ENCODE measurements at regions not wholly inside any gene's neighbourhood (a gene's known extent, or its start where the extent isn't known, plus 50 kb on each side); places are given as distances from the start of the nearest gene placed in this dataset.

DNA sequence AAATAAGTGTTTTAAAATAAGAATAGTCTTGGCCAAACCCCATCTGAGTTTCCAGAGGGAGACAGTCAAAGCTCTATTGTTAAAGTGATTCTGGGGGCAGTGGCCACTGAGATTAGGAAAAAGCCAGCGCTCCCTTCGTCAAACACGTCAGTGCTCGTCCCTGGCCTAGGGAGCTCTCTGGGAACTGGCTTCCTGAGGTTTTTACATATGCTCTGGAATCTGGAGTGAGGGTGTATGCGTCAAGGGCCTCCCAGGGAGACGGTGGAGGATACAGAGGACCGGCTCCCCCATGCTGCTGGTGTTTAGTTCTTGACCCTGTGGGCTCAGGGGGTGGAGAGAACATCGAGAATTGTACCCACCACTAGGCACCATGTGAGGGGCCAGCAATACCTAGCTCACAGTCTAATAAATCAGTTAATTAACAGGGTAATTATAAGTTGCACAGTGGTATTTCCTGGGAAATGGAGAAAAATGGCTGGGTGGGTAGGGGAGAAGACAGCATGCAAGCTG is 87.0 kb downstream of the SLC25A47 start:
- no peaks in the 10 kb centered on the region for H3K9me3 ChIP-seq (ENCODE audit: control insufficient read depth, insufficient read depth, low read length)
- H3K27me3 ChIP-seq (ENCODE audit: control insufficient read depth, insufficient read depth, low read length) = no peaks in the 10 kb centered on the region
- H3K4me1 ChIP-seq (ENCODE audit: control insufficient read depth, insufficient read depth, low read length) = peaks cover 11% of the 10 kb centered on the region
- H3K9ac ChIP-seq (ENCODE audit: low read depth, low read length) = no peak overlapping the region
- no peaks in the 10 kb centered on the region for H3K36me3 ChIP-seq (ENCODE audit: control insufficient read depth, insufficient read depth, low read length)
- no peak overlapping the region for H3K4me3 ChIP-seq (ENCODE audit: low read depth, low read length)

DNA sequence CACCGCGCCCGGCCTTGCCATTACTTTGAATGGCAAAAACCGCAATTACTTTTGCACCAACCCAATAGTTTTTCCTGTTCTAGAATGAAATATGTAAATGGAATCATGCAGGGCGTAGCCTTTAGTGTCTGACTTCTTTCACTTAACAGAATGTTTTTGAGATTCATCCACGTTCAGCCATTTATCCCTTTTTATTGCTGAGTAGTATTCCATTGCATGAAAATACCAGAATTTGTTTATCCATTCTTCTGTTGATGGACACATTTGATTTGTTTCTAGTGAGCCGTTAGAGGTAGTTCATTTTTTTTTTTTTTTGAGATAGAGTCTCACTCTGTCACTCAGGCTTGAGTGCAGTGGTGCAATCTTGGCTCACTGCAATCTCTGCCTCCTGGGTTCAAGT is 90.6 kb downstream of the SLC25A47 start:
- H3K9ac ChIP-seq (ENCODE audit: low read depth, low read length) = no peak overlapping the region
- H3K4me1 ChIP-seq (ENCODE audit: control insufficient read depth, insufficient read depth, low read length) = peaks cover 15% of the 10 kb centered on the region
- H3K36me3 ChIP-seq (ENCODE audit: control insufficient read depth, insufficient read depth, low read length) = no peaks in the 10 kb centered on the region
- no peaks in the 10 kb centered on the region for H3K27me3 ChIP-seq (ENCODE audit: control insufficient read depth, insufficient read depth, low read length)
- no peak overlapping the region for H3K4me3 ChIP-seq (ENCODE audit: low read depth, low read length)
- no peaks in the 10 kb centered on the region for H3K9me3 ChIP-seq (ENCODE audit: control insufficient read depth, insufficient read depth, low read length)

DNA sequence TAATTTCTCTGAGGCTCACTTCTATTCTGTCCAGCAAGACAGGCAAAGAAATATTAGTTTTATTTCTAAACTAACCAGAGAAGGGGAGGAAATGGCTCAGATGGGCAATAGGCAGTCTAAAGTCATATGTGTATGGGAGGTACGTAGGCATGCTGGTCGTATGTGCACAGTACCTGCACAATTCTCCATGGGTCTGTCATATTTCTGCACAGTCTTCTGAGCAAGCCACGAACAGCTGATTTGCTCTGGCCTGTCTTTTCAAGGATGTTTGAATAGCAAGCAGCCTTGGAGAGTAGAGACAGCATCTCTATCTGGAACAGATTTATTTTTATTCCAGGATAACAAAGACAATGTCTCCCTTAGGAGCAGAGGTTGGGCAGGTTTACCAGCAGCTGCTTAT is 92.1 kb downstream of the SLC25A47 start:
- no peak overlapping the region for H3K4me3 ChIP-seq (ENCODE audit: low read depth, low read length)
- no peaks in the 10 kb centered on the region for H3K36me3 ChIP-seq (ENCODE audit: control insufficient read depth, insufficient read depth, low read length)
- no peaks in the 10 kb centered on the region for H3K27me3 ChIP-seq (ENCODE audit: control insufficient read depth, insufficient read depth, low read length)
- H3K4me1 ChIP-seq (ENCODE audit: control insufficient read depth, insufficient read depth, low read length) = peaks cover 6% of the 10 kb centered on the region
- H3K9ac ChIP-seq (ENCODE audit: low read depth, low read length) = no peak overlapping the region
- no peaks in the 10 kb centered on the region for H3K9me3 ChIP-seq (ENCODE audit: control insufficient read depth, insufficient read depth, low read length)

DNA sequence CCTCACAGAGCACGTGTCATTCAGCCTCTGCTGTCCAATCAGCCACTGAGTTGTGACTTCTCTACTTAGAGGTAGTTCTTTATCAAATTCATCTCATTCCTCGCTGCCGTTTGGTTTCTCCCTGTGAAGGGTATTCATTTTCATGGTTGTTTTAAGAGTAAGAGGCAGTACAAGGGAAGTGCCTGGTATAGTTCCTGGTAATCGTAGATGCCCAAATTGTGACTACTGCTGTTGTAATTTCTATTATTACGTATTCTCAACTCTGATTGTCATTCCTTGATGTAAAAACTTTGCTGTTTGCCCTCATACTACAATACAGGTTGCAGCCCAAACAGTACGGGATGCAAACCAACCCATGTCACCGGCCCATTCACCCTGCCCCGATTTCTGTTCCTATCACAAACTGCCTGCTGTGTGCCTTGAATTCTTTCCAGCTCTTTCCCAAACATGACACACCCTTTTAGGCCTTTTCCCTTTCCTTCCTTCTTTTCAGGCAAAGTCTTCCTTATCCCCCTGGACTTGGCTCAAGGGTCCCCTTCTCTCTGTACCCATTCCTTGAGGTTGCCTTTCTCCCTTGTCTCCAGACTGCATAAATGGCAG is 93.0 kb downstream of the SLC25A47 start:
- no peak overlapping the region for H3K9ac ChIP-seq (ENCODE audit: low read depth, low read length)
- no peaks in the 10 kb centered on the region for H3K27me3 ChIP-seq (ENCODE audit: control insufficient read depth, insufficient read depth, low read length)
- H3K36me3 ChIP-seq (ENCODE audit: control insufficient read depth, insufficient read depth, low read length) = no peaks in the 10 kb centered on the region
- no peak overlapping the region for H3K4me3 ChIP-seq (ENCODE audit: low read depth, low read length)
- H3K4me1 ChIP-seq (ENCODE audit: control insufficient read depth, insufficient read depth, low read length) = peaks cover 8% of the 10 kb centered on the region
- no peaks in the 10 kb centered on the region for H3K9me3 ChIP-seq (ENCODE audit: control insufficient read depth, insufficient read depth, low read length)

DNA sequence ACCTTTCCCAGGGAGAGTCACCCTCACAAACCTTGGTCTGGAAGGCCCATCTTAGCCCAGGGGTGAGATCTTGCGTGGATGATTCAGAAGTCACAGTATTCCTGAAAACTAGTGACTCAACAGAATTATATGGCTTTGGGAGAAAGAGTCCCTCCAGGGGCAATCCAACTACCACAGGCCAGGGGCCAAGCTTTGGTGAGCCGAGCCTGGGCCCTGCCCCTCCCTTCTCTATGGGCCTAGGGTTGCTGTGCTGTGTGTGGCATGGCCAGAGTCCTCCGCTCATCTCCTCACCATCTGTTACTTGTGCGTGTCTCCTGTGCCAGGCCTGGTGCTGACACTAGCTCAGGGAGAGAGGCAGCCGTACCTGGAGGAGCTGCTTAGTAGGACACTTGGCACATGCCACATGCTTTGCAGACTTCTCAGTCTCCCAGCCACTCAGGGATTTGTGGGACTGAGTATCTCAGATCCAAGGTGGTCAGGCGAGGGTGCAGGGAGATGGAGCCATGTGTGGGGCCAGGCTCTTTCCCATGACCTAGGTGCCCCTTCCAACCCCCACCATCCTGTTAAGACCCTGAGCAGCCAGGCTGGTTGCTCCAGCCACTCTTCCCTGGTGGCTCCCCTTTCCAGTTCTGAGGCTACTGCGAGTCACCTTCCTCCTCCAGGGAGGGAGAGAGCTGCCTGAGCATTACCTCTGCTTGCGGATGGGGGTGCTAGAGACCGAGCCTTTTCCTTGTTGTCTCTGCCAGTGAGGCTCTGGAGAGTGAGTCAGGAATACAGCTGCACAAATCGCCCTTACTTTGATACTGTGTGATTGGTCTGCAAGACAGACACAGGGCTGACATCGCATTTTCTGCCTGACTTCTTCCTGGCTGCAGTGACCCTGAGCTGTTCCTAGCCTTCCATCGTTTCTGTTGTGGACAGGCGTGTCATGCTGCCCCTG is 94.1 kb downstream of the SLC25A47 start:
- H3K4me1 ChIP-seq (ENCODE audit: control insufficient read depth, insufficient read depth, low read length) = peaks cover 9% of the 10 kb centered on the region

DNA sequence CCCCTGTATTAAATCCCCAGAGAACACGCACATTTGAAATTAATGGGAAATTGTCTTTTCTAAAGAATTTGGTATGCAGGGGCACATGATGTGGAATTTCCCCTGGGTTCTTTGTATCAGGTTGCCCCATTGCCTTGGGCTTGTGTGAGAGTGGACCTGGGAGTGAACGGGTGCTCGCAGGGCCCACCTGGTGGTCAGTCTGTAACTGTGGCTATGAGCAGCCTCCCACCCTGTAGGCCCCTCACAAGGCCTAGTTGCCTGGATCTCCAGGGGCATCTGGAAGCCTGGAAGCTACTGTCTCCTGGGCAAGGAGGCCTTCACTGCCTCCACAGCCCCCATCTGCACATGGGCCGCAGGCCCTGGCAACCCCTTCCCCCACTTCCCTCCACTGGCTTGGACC is 96.7 kb downstream of the SLC25A47 start:
- H3K4me3 ChIP-seq (ENCODE audit: low read depth, low read length) = no peak overlapping the region
- H3K9me3 ChIP-seq (ENCODE audit: control insufficient read depth, insufficient read depth, low read length) = no peaks in the 10 kb centered on the region
- H3K27me3 ChIP-seq (ENCODE audit: control insufficient read depth, insufficient read depth, low read length) = no peaks in the 10 kb centered on the region
- peaks cover 9% of the 10 kb centered on the region for H3K4me1 ChIP-seq (ENCODE audit: control insufficient read depth, insufficient read depth, low read length)
- no peak overlapping the region for H3K9ac ChIP-seq (ENCODE audit: low read depth, low read length)
- no peaks in the 10 kb centered on the region for H3K36me3 ChIP-seq (ENCODE audit: control insufficient read depth, insufficient read depth, low read length)

More for the DNA sequence above, 94.1 kb downstream of the SLC25A47 start:
- H3K9ac ChIP-seq (ENCODE audit: low read depth, low read length) = no peak overlapping the region
- no peaks in the 10 kb centered on the region for H3K9me3 ChIP-seq (ENCODE audit: control insufficient read depth, insufficient read depth, low read length)
- no peaks in the 10 kb centered on the region for H3K36me3 ChIP-seq (ENCODE audit: control insufficient read depth, insufficient read depth, low read length)
- no peak overlapping the region for H3K4me3 ChIP-seq (ENCODE audit: low read depth, low read length)
- H3K27me3 ChIP-seq (ENCODE audit: control insufficient read depth, insufficient read depth, low read length) = no peaks in the 10 kb centered on the region

DNA sequence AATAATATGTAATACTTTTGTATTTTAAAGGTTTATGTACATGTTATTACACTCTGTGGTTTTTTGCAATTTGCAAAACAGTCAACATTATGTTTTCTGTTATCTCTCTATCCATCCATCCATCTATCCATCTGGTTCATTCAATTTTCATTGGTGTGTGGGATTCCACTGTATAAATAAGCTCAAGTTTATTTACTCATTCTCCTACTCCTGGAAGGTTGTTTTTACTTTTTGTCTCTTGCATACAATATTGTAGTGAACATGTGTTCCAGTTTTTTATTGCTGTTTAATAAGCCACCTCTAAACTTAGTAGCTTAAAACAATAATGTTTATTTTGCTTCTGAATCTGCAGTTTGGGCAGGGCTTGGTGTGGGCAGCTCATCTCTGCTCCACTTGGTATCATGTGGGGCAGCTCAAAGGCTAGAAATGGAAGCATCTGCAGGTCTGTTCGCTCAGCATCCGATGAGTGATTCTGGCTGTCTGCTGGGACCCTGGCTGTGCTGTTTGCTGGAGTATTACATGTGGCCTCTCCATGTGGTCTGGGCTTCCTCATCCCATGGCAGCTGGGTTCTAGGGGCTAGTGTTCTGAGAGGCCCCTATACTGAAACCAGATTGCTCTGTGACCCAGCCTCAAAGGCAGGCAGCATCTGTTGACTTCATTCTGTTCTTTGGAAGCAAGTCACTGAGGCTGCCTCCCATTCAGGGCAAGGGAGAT is 98.8 kb downstream of the SLC25A47 start:
- Histone ChIP-seq H3K4me1 (ENCODE audit: control insufficient read depth, insufficient read depth, low read length) (peaks cover 11% of the 10 kb centered on the region), H3K27me3 (ENCODE audit: control insufficient read depth, insufficient read depth, low read length) (no peaks in the 10 kb centered on the region), H3K4me3 (ENCODE audit: low read depth, low read length) (no peak overlapping the region), H3K9me3 (ENCODE audit: control insufficient read depth, insufficient read depth, low read length) (no peaks in the 10 kb centered on the region), H3K36me3 (ENCODE audit: control insufficient read depth, insufficient read depth, low read length) (no peaks in the 10 kb centered on the region), H3K9ac (ENCODE audit: low read depth, low read length) (no peak overlapping the region)

DNA sequence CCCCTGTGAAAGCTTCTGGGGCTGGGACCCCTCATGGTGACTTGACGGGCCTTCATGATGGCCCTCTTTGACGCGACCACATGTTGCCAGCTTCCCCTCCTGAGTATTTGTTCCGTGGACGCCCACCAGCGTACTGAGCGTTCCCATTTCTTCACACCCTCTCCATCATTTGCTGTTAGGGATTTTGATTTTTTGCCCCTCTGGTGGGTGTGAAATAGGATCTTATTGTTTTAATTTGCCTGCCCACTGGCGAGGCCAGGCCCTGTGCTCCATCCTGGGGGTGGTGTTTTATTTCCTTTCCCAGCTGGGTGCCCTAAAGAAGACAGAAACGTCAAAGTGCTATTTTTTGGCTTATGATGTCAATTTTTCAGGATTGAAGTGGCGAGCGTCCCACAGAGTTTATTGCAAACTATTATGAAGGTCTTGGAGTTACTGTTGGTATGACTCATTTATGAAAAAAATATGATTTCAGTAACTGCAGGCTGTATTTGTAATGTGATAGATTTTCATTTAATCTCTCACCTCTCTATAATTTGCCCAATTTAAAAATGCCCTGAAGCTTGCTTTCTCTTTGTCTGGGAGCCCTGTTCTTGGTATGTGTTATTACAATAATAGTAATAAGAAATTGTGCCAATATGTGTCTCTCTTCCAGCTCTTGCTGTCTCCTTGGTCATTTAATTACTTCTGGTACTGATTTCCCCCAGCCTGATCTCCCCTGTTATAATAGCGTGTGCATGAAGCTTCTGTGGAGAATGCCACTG is 99.6 kb downstream of the SLC25A47 start:
- Histone ChIP-seq H3K36me3 (ENCODE audit: control insufficient read depth, insufficient read depth, low read length) (no peaks in the 10 kb centered on the region), H3K4me1 (ENCODE audit: control insufficient read depth, insufficient read depth, low read length) (peaks cover 7% of the 10 kb centered on the region), H3K4me3 (ENCODE audit: low read depth, low read length) (no peak overlapping the region), H3K9me3 (ENCODE audit: control insufficient read depth, insufficient read depth, low read length) (no peaks in the 10 kb centered on the region), H3K27me3 (ENCODE audit: control insufficient read depth, insufficient read depth, low read length) (no peaks in the 10 kb centered on the region), H3K9ac (ENCODE audit: low read depth, low read length) (no peak overlapping the region)

DNA sequence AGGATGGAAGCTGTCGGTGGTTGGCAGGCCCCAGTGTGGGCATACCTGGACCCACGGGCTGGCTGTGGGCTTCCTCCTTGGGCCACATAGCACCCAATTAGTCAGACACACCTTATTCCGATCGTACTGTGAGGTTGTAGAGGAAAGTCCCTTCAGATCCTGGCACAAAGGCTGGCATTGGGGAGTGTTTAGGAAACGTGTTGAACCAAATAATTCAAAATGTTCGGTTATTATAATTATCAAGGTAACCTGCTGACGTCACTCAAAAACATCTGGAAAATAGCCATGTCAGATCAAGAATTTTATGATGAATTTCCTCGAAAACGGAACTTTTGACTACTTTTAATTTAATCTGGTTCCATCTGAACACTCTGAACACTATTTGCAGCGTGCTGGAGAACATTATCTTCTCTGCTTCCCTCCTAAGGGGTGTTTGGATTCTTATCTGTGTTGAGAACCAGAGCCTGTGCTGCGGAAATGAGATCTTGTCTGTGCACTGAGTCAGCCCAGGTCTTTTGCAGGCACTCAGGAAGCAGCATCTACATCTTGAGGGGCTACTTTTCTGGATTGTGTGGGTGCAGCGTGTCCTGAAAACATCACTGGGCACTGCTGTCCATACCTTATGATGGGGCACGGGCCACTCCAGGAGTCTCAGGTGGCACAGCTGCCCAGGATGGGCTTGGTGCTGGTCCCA is 100.3 kb downstream of the SLC25A47 start:
- H3K36me3 ChIP-seq (ENCODE audit: control insufficient read depth, insufficient read depth, low read length) = no peaks in the 10 kb centered on the region
- no peak overlapping the region for H3K9ac ChIP-seq (ENCODE audit: low read depth, low read length)
- H3K4me3 ChIP-seq (ENCODE audit: low read depth, low read length) = no peak overlapping the region
- peaks cover 7% of the 10 kb centered on the region for H3K4me1 ChIP-seq (ENCODE audit: control insufficient read depth, insufficient read depth, low read length)
- H3K9me3 ChIP-seq (ENCODE audit: control insufficient read depth, insufficient read depth, low read length) = no peaks in the 10 kb centered on the region
- no peaks in the 10 kb centered on the region for H3K27me3 ChIP-seq (ENCODE audit: control insufficient read depth, insufficient read depth, low read length)

DNA sequence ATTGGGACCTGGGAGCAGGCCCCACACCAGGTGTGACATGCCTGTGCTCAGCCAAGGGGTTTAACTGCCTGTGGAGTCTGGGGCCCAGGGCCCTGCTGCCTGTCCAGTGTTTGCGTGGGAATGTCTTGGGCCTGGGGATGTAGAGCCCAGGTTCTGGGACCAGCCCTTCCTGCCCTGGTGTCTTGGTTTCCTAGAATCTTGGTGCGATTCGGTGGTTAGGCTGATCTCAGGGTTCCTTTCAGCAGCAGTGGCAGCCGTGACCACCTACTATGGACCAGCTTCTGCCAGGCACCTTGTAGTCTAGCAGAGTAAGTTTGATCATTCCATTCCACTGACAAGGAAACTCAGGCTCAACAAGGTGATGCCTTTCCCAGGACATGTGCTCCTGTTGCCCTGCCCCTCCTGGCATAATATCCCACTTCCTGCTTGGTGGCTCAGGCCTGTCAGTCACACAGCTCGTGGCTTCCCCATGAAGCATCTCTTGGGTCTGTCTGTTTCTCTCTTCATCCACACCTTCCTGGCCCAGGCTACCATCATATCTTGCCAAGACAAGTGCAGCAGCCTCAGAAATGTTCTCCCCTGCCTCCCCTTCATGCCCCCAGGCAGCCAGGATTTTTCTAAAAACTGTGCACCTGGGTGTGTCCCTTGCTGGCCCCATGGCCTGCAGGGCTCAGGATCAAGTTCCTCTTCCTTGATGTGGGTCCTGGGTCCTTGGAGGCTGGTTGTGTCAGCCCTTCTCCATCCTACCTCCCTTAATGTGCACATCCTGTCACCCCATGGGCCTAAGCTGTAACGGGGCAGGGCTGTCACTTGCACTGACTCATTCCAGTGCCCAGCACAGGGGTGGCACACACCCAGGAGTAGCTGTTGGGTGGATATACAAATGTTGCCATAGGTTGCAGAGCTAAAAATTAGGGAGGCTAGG is 101.6 kb downstream of the SLC25A47 start:
- H3K27me3 ChIP-seq (ENCODE audit: control insufficient read depth, insufficient read depth, low read length) = no peaks in the 10 kb centered on the region
- H3K36me3 ChIP-seq (ENCODE audit: control insufficient read depth, insufficient read depth, low read length) = no peaks in the 10 kb centered on the region
- peaks cover 7% of the 10 kb centered on the region for H3K4me1 ChIP-seq (ENCODE audit: control insufficient read depth, insufficient read depth, low read length)
- peak overlapping the region; percentile 24 for H3K9ac ChIP-seq (ENCODE audit: low read depth, low read length)
- H3K4me3 ChIP-seq (ENCODE audit: low read depth, low read length) = no peak overlapping the region
- no peaks in the 10 kb centered on the region for H3K9me3 ChIP-seq (ENCODE audit: control insufficient read depth, insufficient read depth, low read length)

Data from iPS-15b (cell line).